Endothelial cell of umbilical vein (primary cell): ENCODE measurements at regions not wholly inside any gene's neighbourhood (a gene's known extent, or its start where the extent isn't known, plus 50 kb on each side); places are given as distances from the start of the nearest gene placed in this dataset.

Source experiments
- EZH2 ChIP-seq: IDR thresholded peaks from 2 replicates; pipeline ENCODE4 v1.6.1; 2012; ENCODE audit warnings: borderline replicate concordance, low read depth, mild to moderate bottlenecking, moderate library complexity, low read length, inconsistent platforms; ENCODE audit not compliant: severe bottlenecking
- GATA2 ChIP-seq: IDR thresholded peaks from 2 replicates; pipeline ENCODE4 v1.7.0; 2011; ENCODE audit warnings: low read depth, mild to moderate bottlenecking, moderate library complexity, mixed read lengths, low read length; ENCODE audit not compliant: insufficient read length, insufficient read depth
- JUN ChIP-seq: IDR thresholded peaks from 2 replicates; pipeline ENCODE4 v1.6.1; 2011; ENCODE audit warnings: borderline replicate concordance, low read depth; ENCODE audit not compliant: insufficient read length, insufficient read depth
- POLR2A ChIP-seq: IDR thresholded peaks from 2 replicates; pipeline ENCODE4 v1.6.1; 2012; ENCODE audit warnings: low read depth, mild to moderate bottlenecking, control low read depth, low read length
- POLR2AphosphoS5 ChIP-seq: IDR thresholded peaks from 2 replicates; pipeline ENCODE4 v1.6.1; 2012; ENCODE audit warnings: low read depth, mild to moderate bottlenecking, control low read depth, low read length, moderate library complexity; ENCODE audit not compliant: insufficient read depth
- TF ChIP-seq, protein P1 (sequence below), 2 donors: IDR thresholded peaks; 1 replicate in 1 of 2; 2 replicates in 1 of 2; pipeline ENCODE4 v1.5.1; 2011; ENCODE audit warnings: low read length in 2 of 2, mild to moderate bottlenecking in 2 of 2, moderate library complexity in 2 of 2, control low read depth in 1 of 2, inconsistent platforms in 1 of 2, low read depth in 1 of 2; ENCODE audit not compliant: insufficient read depth in 1 of 2; ENCODE audit errors: extremely low read depth in 1 of 2
- TF ChIP-seq, protein P2 (sequence below): IDR thresholded peaks from 2 replicates; pipeline ENCODE4 v1.6.1; 2011; ENCODE audit not compliant: insufficient read depth, insufficient read length

DNA sequence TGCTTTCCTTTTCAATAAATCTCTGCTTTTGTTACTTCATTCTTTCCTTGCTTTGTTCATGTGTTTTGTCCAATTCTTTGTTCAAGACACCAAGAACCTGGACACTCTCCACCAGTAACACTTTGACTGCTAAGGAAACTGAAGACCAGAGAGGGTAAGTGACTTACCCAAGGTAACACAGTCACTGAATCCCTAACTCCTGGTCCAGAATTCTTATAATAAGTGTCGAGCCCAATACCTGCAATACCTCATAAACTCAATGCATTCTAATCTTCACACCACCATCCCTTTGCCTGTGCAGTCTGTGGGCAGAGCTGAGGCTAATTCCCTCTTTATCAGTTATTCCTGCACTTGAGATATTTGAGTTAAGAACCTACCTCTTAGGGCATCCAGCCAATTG is 237.8 kb downstream of the UACA start:
- TF ChIP-seq GATA2 (no peak), EZH2 (no peak), POLR2A (no peak), POLR2AphosphoS5 (no peak), JUN (no peak)
- TF ChIP-seq, protein P1, sequence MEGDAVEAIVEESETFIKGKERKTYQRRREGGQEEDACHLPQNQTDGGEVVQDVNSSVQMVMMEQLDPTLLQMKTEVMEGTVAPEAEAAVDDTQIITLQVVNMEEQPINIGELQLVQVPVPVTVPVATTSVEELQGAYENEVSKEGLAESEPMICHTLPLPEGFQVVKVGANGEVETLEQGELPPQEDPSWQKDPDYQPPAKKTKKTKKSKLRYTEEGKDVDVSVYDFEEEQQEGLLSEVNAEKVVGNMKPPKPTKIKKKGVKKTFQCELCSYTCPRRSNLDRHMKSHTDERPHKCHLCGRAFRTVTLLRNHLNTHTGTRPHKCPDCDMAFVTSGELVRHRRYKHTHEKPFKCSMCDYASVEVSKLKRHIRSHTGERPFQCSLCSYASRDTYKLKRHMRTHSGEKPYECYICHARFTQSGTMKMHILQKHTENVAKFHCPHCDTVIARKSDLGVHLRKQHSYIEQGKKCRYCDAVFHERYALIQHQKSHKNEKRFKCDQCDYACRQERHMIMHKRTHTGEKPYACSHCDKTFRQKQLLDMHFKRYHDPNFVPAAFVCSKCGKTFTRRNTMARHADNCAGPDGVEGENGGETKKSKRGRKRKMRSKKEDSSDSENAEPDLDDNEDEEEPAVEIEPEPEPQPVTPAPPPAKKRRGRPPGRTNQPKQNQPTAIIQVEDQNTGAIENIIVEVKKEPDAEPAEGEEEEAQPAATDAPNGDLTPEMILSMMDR (IDR thresholded peaks at IDR 0.05; ENCODE audit: extremely low read depth in 1 of 2, insufficient read depth in 1 of 2, low read depth in 1 of 2, low read length in 2 of 2), result no peak
- TF ChIP-seq, protein P2, sequence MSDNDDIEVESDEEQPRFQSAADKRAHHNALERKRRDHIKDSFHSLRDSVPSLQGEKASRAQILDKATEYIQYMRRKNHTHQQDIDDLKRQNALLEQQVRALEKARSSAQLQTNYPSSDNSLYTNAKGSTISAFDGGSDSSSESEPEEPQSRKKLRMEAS, result no peak
